Neural crest cell (in vitro differentiated cells): ENCODE measurements at regions not wholly inside any gene's neighbourhood (a gene's known extent, or its start where the extent isn't known, plus 50 kb on each side); places are given as distances from the start of the nearest gene placed in this dataset.

Source experiments
- DNase-seq: peaks from one replicate; pipeline ENCODE4 v3.0.0; 2021; ENCODE audit warnings: low read depth, mixed read lengths, low spot score
- H3K27ac Mint-ChIP-seq: one replicate; pipeline ENCODE4 v1.8.0; 2021; ENCODE audit warnings: mild to moderate bottlenecking, mixed read lengths; ENCODE audit not compliant: unreplicated experiment
- H3K27me3 Mint-ChIP-seq: 2 replicates; pipeline ENCODE4 v1.8.0; 2021; ENCODE audit warnings: low read depth, mild to moderate bottlenecking, mixed read lengths
- H3K36me3 Mint-ChIP-seq: 2 replicates; pipeline ENCODE4 v1.8.0; 2021; ENCODE audit warnings: low read depth, mild to moderate bottlenecking, mixed read lengths
- H3K4me1 Mint-ChIP-seq: 2 replicates; pipeline ENCODE4 v1.8.0; 2021; ENCODE audit warnings: mixed read lengths
- H3K4me3 Mint-ChIP-seq: one replicate; pipeline ENCODE4 v1.8.0; 2021; ENCODE audit warnings: mild to moderate bottlenecking, mixed read lengths
- H3K9me3 Mint-ChIP-seq: 2 replicates; pipeline ENCODE4 v1.8.0; 2021; ENCODE audit warnings: mixed read lengths
- CTCF ChIP-seq: fragments of 200-600 bp; sonication (generic); conservative IDR thresholded peaks from 2 replicates; pipeline ENCODE4 v1.5.0; 2021; ENCODE audit warnings: antibody characterized with exemption, mild to moderate bottlenecking

GRCh38 chr5:93300309-93300923, 280.6 kb downstream of the NR2F1-AS1 start:
- Mint-ChIP-seq H3K27ac (peak overlapping the region; percentile 93), H3K4me3 (peak overlapping the region; percentile 67), H3K9me3 (no peaks in the 10 kb centered on the region), H3K36me3 (no peaks in the 10 kb centered on the region), H3K27me3 (no peaks in the 10 kb centered on the region), H3K4me1 (peaks cover 87% of the 10 kb centered on the region)
- DNase-seq: no peak
- no peak for TF ChIP-seq CTCF

- H3K4me1 Mint-ChIP-seq: peaks cover 82% of the 10 kb centered on the region
- no peaks in the 10 kb centered on the region for H3K9me3 Mint-ChIP-seq
- H3K4me3 Mint-ChIP-seq: peak overlapping the region; percentile 67
- H3K27ac Mint-ChIP-seq: peak overlapping the region; percentile 93
- TF ChIP-seq CTCF: no peak
- DNase-seq: no peak
- H3K27me3 Mint-ChIP-seq: no peaks in the 10 kb centered on the region
- H3K36me3 Mint-ChIP-seq: no peaks in the 10 kb centered on the region
These were observed 281.2 kb downstream of the NR2F1-AS1 start for GRCh38 chr5:93299681-93300308.

- Mint-ChIP-seq H3K4me1 (peaks cover 64% of the 10 kb centered on the region), H3K9me3 (no peaks in the 10 kb centered on the region), H3K36me3 (no peaks in the 10 kb centered on the region), H3K27me3 (no peaks in the 10 kb centered on the region), H3K27ac (no peak overlapping the region), H3K4me3 (no peak overlapping the region)
- DNase-seq: no peak
- no peak for TF ChIP-seq CTCF
These were observed 283.9 kb downstream of the NR2F1-AS1 start for GRCh38 chr5:93297116-93297515.

- Mint-ChIP-seq H3K36me3 (no peaks in the 10 kb centered on the region), H3K4me3 (no peak overlapping the region), H3K27me3 (no peaks in the 10 kb centered on the region), H3K27ac (no peak overlapping the region), H3K9me3 (no peaks in the 10 kb centered on the region), H3K4me1 (peaks cover 65% of the 10 kb centered on the region)
- TF ChIP-seq CTCF: no peak
- no peak for DNase-seq
These were observed 284.7 kb downstream of the NR2F1-AS1 start for GRCh38 chr5:93296338-93296737.

- DNase-seq: no peak
- Mint-ChIP-seq H3K27ac (no peak overlapping the region), H3K4me3 (no peak overlapping the region), H3K4me1 (peaks cover 55% of the 10 kb centered on the region), H3K27me3 (no peaks in the 10 kb centered on the region), H3K36me3 (peaks cover 2% of the 10 kb centered on the region), H3K9me3 (no peaks in the 10 kb centered on the region)
- TF ChIP-seq CTCF: no peak
These were observed 286.0 kb downstream of the NR2F1-AS1 start for GRCh38 chr5:93294996-93295395.
